ENCODE measurements at regions not wholly inside any gene's neighbourhood (a gene's known extent, or its start where the extent isn't known, plus 50 kb on each side); places are given as distances from the start of the nearest gene placed in this dataset.

- Mint-ChIP-seq H3K27ac (no peak overlapping the region), H3K9me3 (peaks cover 22% of the 10 kb centered on the region), H3K27me3 (peaks cover 10% of the 10 kb centered on the region), H3K4me1 (ENCODE audit: unreplicated experiment) (no peaks in the 10 kb centered on the region), H3K4me3 (no peak overlapping the region), H3K36me3 (no peaks in the 10 kb centered on the region)
- TF ChIP-seq CTCF (conservative IDR thresholded peaks at IDR 0.05), result peak; percentile 62
- no peak for DNase-seq (ENCODE audit: extremely low spot score, unreplicated experiment)
Measured at GRCh38 chr2:237165405-237166276, 80.0 kb downstream of the COPS8 start.

- no peaks in the 10 kb centered on the region for H3K36me3 Mint-ChIP-seq
- no peak overlapping the region for H3K4me3 Mint-ChIP-seq
- peaks cover 22% of the 10 kb centered on the region for H3K9me3 Mint-ChIP-seq
- H3K27me3 Mint-ChIP-seq, result peaks cover 8% of the 10 kb centered on the region
- H3K4me1 Mint-ChIP-seq (ENCODE audit: unreplicated experiment), result peaks cover 10% of the 10 kb centered on the region
- TF ChIP-seq CTCF (conservative IDR thresholded peaks at IDR 0.05), result no peak
- DNase-seq (ENCODE audit: extremely low spot score, unreplicated experiment), result no peak
- H3K27ac Mint-ChIP-seq, result no peak overlapping the region
Measured at GRCh38 chr2:237167038-237167437, 81.3 kb downstream of the COPS8 start.

- DNase-seq (ENCODE audit: extremely low spot score, unreplicated experiment), result no peak
- H3K4me3 Mint-ChIP-seq, result no peak overlapping the region
- peaks cover 22% of the 10 kb centered on the region for H3K9me3 Mint-ChIP-seq
- no peaks in the 10 kb centered on the region for H3K36me3 Mint-ChIP-seq
- H3K4me1 Mint-ChIP-seq (ENCODE audit: unreplicated experiment), result peaks cover 14% of the 10 kb centered on the region
- TF ChIP-seq CTCF (conservative IDR thresholded peaks at IDR 0.05), result no peak
- H3K27me3 Mint-ChIP-seq, result peaks cover 12% of the 10 kb centered on the region
- H3K27ac Mint-ChIP-seq, result no peak overlapping the region
Measured at GRCh38 chr2:237167934-237168333, 82.2 kb downstream of the COPS8 start.

GRCh38 chr2:237170020-237170419, 84.3 kb downstream of the COPS8 start:
- peaks cover 12% of the 10 kb centered on the region for H3K27me3 Mint-ChIP-seq
- no peak for DNase-seq (ENCODE audit: extremely low spot score, unreplicated experiment)
- no peak overlapping the region for H3K4me3 Mint-ChIP-seq
- no peak overlapping the region for H3K27ac Mint-ChIP-seq
- H3K9me3 Mint-ChIP-seq, result peaks cover 22% of the 10 kb centered on the region
- H3K36me3 Mint-ChIP-seq, result no peaks in the 10 kb centered on the region
- peaks cover 14% of the 10 kb centered on the region for H3K4me1 Mint-ChIP-seq (ENCODE audit: unreplicated experiment)
- no peak for TF ChIP-seq CTCF (conservative IDR thresholded peaks at IDR 0.05)

GRCh38 chr2:237171396-237171795, 85.7 kb downstream of the COPS8 start:
- Mint-ChIP-seq H3K4me3 (no peak overlapping the region), H3K27me3 (peaks cover 5% of the 10 kb centered on the region), H3K27ac (peak overlapping the region; percentile 45), H3K9me3 (peaks cover 27% of the 10 kb centered on the region), H3K4me1 (ENCODE audit: unreplicated experiment) (peaks cover 14% of the 10 kb centered on the region), H3K36me3 (no peaks in the 10 kb centered on the region)
- no peak for TF ChIP-seq CTCF (conservative IDR thresholded peaks at IDR 0.05)
- DNase-seq (ENCODE audit: extremely low spot score, unreplicated experiment), result no peak
